CD14-positive monocyte (primary cell): ENCODE measurements at regions not wholly inside any gene's neighbourhood (a gene's known extent, or its start where the extent isn't known, plus 50 kb on each side); places are given as distances from the start of the nearest gene placed in this dataset.

Source experiments
- DNase-seq, 3 donors: peaks; one replicate each; pipeline ENCODE4 v3.0.0-alpha.2; 2011 to 2022
- H2AFZ ChIP-seq: 2 replicates; pipeline ENCODE4 v1.6.0; 2012; ENCODE audit warnings: mild to moderate bottlenecking, low read depth, low read length, inconsistent platforms; ENCODE audit not compliant: insufficient read depth, poor library complexity, severe bottlenecking
- H3K27ac ChIP-seq, 2 donors: 1 replicate in 1 of 2; 2 replicates in 1 of 2; pipeline ENCODE4 v1.5.1; 2012 to 2013; ENCODE audit warnings: low read length in 2 of 2, control low read depth in 1 of 2, inconsistent platforms in 1 of 2, low read depth in 1 of 2, mild to moderate bottlenecking in 1 of 2
- H3K27me3 ChIP-seq, 2 donors: one replicate each; pipeline versions ENCODE4 v1.6.0 to v1.6.1; 2011 to 2013; ENCODE audit warnings: low read length in 2 of 2; ENCODE audit not compliant: control insufficient read depth in 2 of 2, insufficient read depth in 2 of 2
- H3K36me3 ChIP-seq, 2 donors: replicated peaks in 1 of 2; 1 replicate in 1 of 2; 2 replicates in 1 of 2; pipeline versions ENCODE4 v1.5.1 to v1.6.1; 2012 to 2013; ENCODE audit warnings: low read length in 2 of 2, control low read depth in 1 of 2, inconsistent platforms in 1 of 2, mild to moderate bottlenecking in 1 of 2; ENCODE audit not compliant: insufficient read depth in 2 of 2, control insufficient read depth in 1 of 2
- H3K4me1 ChIP-seq, 2 donors: 1 replicate in 1 of 2; 2 replicates in 1 of 2; pipeline versions ENCODE4 v1.5.1 to v1.6.1; 2012 to 2013; ENCODE audit warnings: low read length in 2 of 2, control low read depth in 1 of 2, inconsistent platforms in 1 of 2, mild to moderate bottlenecking in 1 of 2, moderate library complexity in 1 of 2; ENCODE audit not compliant: insufficient read depth in 2 of 2, control insufficient read depth in 1 of 2
- H3K4me2 ChIP-seq: replicated peaks from 2 replicates; pipeline ENCODE3; 2012; ENCODE audit warnings: low read length, moderate library complexity, mild to moderate bottlenecking; ENCODE audit not compliant: poor library complexity, severe bottlenecking; ENCODE audit errors: extremely low read depth
- H3K4me3 ChIP-seq, 3 experiments: fragments of 200-600 bp in 1 of 3; sonication (generic) in 1 of 3; replicated peaks in 1 of 3; 1 replicate in 2 of 3; 2 replicates in 1 of 3; pipeline ENCODE4 v1.5.1; 2011 to 2013; ENCODE audit warnings: low read length in 3 of 3, mild to moderate bottlenecking in 3 of 3, control low read depth in 2 of 3, low read depth in 2 of 3, inconsistent platforms in 1 of 3, moderate library complexity in 1 of 3
- H3K79me2 ChIP-seq: 2 replicates; pipeline ENCODE4 v1.6.0; 2012; ENCODE audit warnings: mild to moderate bottlenecking, control low read depth, inconsistent platforms, low read length, moderate library complexity; ENCODE audit not compliant: insufficient read depth
- H3K9ac ChIP-seq: 2 replicates; pipeline ENCODE4 v1.6.0; 2017; ENCODE audit warnings: low read length, mild to moderate bottlenecking; ENCODE audit not compliant: insufficient read depth, poor library complexity, severe bottlenecking
- H3K9me3 ChIP-seq, 2 donors: replicated peaks in 1 of 2; 1 replicate in 1 of 2; 2 replicates in 1 of 2; pipeline versions ENCODE4 v1.5.1 to v1.6.1; 2012 to 2013; ENCODE audit warnings: low read length in 2 of 2, control low read depth in 1 of 2; ENCODE audit not compliant: control insufficient read depth in 1 of 2, insufficient read depth in 1 of 2
- H4K20me1 ChIP-seq: 2 replicates; pipeline ENCODE4 v1.6.0; 2012; ENCODE audit warnings: mild to moderate bottlenecking, low read length, control low read depth, moderate library complexity; ENCODE audit not compliant: insufficient read depth
- H3K27ac Mint-ChIP-seq, 7 donors: one replicate each; pipeline ENCODE4 v1.8.0; 2020; ENCODE audit warnings: mild to moderate bottlenecking in 7 of 7, mixed read lengths in 7 of 7, moderate library complexity in 6 of 7, inconsistent platforms in 2 of 7
- H3K27me3 Mint-ChIP-seq, 3 donors: one replicate each; pipeline ENCODE4 v1.8.0; 2021 to 2022; ENCODE audit warnings: low read depth in 3 of 3, mild to moderate bottlenecking in 3 of 3, mixed read lengths in 3 of 3, moderate library complexity in 3 of 3, inconsistent platforms in 1 of 3
- H3K36me3 Mint-ChIP-seq, 2 donors: one replicate each; pipeline ENCODE4 v1.8.0; 2020; ENCODE audit warnings: mixed read lengths in 2 of 2, inconsistent platforms in 1 of 2, mild to moderate bottlenecking in 1 of 2
- H3K4me1 Mint-ChIP-seq: one replicate; pipeline ENCODE4 v1.8.0; 2020; ENCODE audit warnings: mild to moderate bottlenecking, mixed read lengths
- H3K4me3 Mint-ChIP-seq, 2 donors: one replicate each; pipeline ENCODE4 v1.8.0; 2020; ENCODE audit warnings: mild to moderate bottlenecking in 2 of 2, mixed read lengths in 2 of 2, moderate library complexity in 1 of 2
- H3K9me3 Mint-ChIP-seq, 7 donors: one replicate each; pipeline ENCODE4 v1.8.0; 2020 to 2022; ENCODE audit warnings: mixed read lengths in 7 of 7, mild to moderate bottlenecking in 6 of 7, moderate library complexity in 6 of 7, inconsistent platforms in 2 of 7
- CTCF ChIP-seq: fragments of 200-600 bp; IDR thresholded peaks from one replicate; pipeline ENCODE4 v1.8.0; 2022; ENCODE audit warnings: antibody characterized with exemption, mild to moderate bottlenecking
- whole genome bisulfite sequencing: methylation state at CpG from one replicate; pipeline ENCODE4 v1.1.5; 2013; ENCODE audit warnings: missing lambda C conversion rate; ENCODE audit not compliant: insufficient coverage; 5-methylcytosine and 5-hydroxymethylcytosine counted together
- intact Hi-C, 2 donors: fragments of 100-400 bp; cut with micrococcal nuclease; formaldehyde crosslinking; loops; one replicate each; pipeline versions ENCODE4 v1.15.0 to v1.15.1; 2023

- DNase-seq: no peak
- Histone ChIP-seq H3K36me3 (no peaks in the 10 kb centered on the region), H4K20me1 (no peaks in the 10 kb centered on the region), H3K9ac (no peak overlapping the region), H3K4me3 (no peak overlapping the region), H3K79me2 (no peaks in the 10 kb centered on the region), H3K4me1 (no peaks in the 10 kb centered on the region), H3K27ac (no peak overlapping the region), H2AFZ (no peak overlapping the region), H3K4me2 (no peak overlapping the region), H3K9me3 (no peaks in the 10 kb centered on the region), H3K27me3 (no peaks in the 10 kb centered on the region)
- H3K4me3 Mint-ChIP-seq: no peak overlapping the region
- no peaks in the 10 kb centered on the region for H3K4me1 Mint-ChIP-seq
- no peaks in the 10 kb centered on the region for H3K36me3 Mint-ChIP-seq
- no peak overlapping the region for H3K27ac Mint-ChIP-seq
- H3K9me3 Mint-ChIP-seq: no peaks in the 10 kb centered on the region
- 94% methylated on average over 3 of the region's 4 CpGs for WGBS
- no peak for TF ChIP-seq CTCF
- intact Hi-C loops: loop anchor here in 1 of 2 donors (10.0 kb wide), 1 partner anchor 232 kb away; no protein-coding TSS in a partner anchor
- H3K27me3 Mint-ChIP-seq: peaks cover 0 to 2% (median 0%) of the 10 kb centered on the region in 3 donors
Observed at GRCh38 chr12:29082522-29082921, 66.6 kb upstream of the FAR2 start.

GRCh38 chr12:29086325-29087271, 62.5 kb upstream of the FAR2 start:
- no peak overlapping the region for H3K4me2 ChIP-seq

More at GRCh38 chr12:29086325-29087271, 62.5 kb upstream of the FAR2 start:
- Histone ChIP-seq H4K20me1 (no peaks in the 10 kb centered on the region), H2AFZ (no peak overlapping the region), H3K27ac (no peak overlapping the region), H3K4me3 (no peak overlapping the region), H3K9me3 (no peaks in the 10 kb centered on the region), H3K79me2 (no peaks in the 10 kb centered on the region), H3K36me3 (no peaks in the 10 kb centered on the region), H3K9ac (no peak overlapping the region), H3K4me1 (no peaks in the 10 kb centered on the region), H3K27me3 (no peaks in the 10 kb centered on the region)
- Mint-ChIP-seq H3K4me3 (no peak overlapping the region), H3K27me3 (no peaks in the 10 kb centered on the region), H3K27ac (peak overlapping the region in 3 of 7 donors; percentile 2 to 59 (median 57)), H3K9me3 (no peaks in the 10 kb centered on the region), H3K36me3 (no peaks in the 10 kb centered on the region), H3K4me1 (no peaks in the 10 kb centered on the region)
- no peak for DNase-seq
- intact Hi-C loops: loop anchor here in 1 of 2 donors (10.0 kb wide), 1 partner anchor 228 kb away; no protein-coding TSS in a partner anchor
- TF ChIP-seq CTCF: no peak
- WGBS: 77% methylated on average over 8 of the region's 9 CpGs
